Type B pancreatic cell (in vitro differentiated cells): ENCODE measurements at regions not wholly inside any gene's neighbourhood (a gene's known extent, or its start where the extent isn't known, plus 50 kb on each side); places are given as distances from the start of the nearest gene placed in this dataset.

Experiments used
- DNase-seq: peaks from one replicate; pipeline ENCODE4 v3.0.0; 2021; ENCODE audit warnings: mixed read lengths; ENCODE audit not compliant: unreplicated experiment; ENCODE audit errors: extremely low spot score
- H3K27ac Mint-ChIP-seq: 2 replicates; pipeline ENCODE4 v1.8.0; 2021; ENCODE audit warnings: mild to moderate bottlenecking, mixed read lengths
- H3K27me3 Mint-ChIP-seq: 2 replicates; pipeline ENCODE4 v1.8.0; 2021; ENCODE audit warnings: mixed read lengths
- H3K36me3 Mint-ChIP-seq: 2 replicates; pipeline ENCODE4 v1.8.0; 2021; ENCODE audit warnings: mixed read lengths
- H3K4me1 Mint-ChIP-seq: one replicate; pipeline ENCODE4 v1.8.0; 2021; ENCODE audit warnings: mixed read lengths; ENCODE audit not compliant: unreplicated experiment
- H3K4me3 Mint-ChIP-seq: 2 replicates; pipeline ENCODE4 v1.8.0; 2021; ENCODE audit warnings: mild to moderate bottlenecking, mixed read lengths
- H3K9me3 Mint-ChIP-seq: 2 replicates; pipeline ENCODE4 v1.8.0; 2021; ENCODE audit warnings: mixed read lengths
- CTCF ChIP-seq: fragments of 200-600 bp; sonication (generic); conservative IDR thresholded peaks from 2 replicates; pipeline ENCODE4 v1.5.0; 2021; ENCODE audit warnings: antibody characterized with exemption, mild to moderate bottlenecking

DNA sequence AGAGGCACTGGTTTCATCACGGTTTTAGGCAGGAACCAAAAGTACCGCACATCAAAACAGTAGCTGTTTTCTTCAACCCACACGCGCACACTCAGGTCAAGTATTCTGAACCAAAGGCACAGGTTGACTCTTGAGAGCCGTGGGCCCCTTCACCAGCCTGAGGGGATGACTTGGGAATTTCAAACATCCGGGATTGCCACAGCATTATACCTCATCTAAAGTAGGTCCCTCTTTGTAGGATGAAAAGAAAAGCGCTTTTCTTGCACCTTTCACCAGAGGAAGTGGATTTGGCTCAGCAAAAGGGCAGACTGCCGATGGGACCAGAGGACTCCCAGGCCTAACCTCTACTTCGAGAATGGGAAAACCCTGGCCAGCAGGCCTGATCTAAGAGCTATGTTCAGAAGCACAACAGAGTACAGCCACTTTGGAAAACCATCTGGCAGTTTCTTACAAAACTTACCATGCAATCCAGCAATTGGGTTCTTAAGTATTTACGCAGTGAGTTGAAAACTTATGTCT, 88.2 kb upstream of the PROK2 start:
- H3K27me3 Mint-ChIP-seq, result no peaks in the 10 kb centered on the region
- TF ChIP-seq CTCF, result no peak
- H3K27ac Mint-ChIP-seq, result no peak overlapping the region
- no peak overlapping the region for H3K4me3 Mint-ChIP-seq
- peaks cover 26% of the 10 kb centered on the region for H3K4me1 Mint-ChIP-seq
- DNase-seq, result no peak
- H3K9me3 Mint-ChIP-seq, result no peaks in the 10 kb centered on the region
- H3K36me3 Mint-ChIP-seq, result no peaks in the 10 kb centered on the region

- Mint-ChIP-seq H3K27ac (no peak overlapping the region), H3K9me3 (no peaks in the 10 kb centered on the region), H3K4me3 (peak overlapping the region; percentile 34), H3K36me3 (no peaks in the 10 kb centered on the region), H3K4me1 (peaks cover 21% of the 10 kb centered on the region), H3K27me3 (no peaks in the 10 kb centered on the region)
- DNase-seq, result no peak
- TF ChIP-seq CTCF, result no peak
Observed at GRCh38 chr3:71872256-71872655, 87.3 kb upstream of the PROK2 start.

- no peaks in the 10 kb centered on the region for H3K36me3 Mint-ChIP-seq
- H3K27ac Mint-ChIP-seq, result no peak overlapping the region
- H3K27me3 Mint-ChIP-seq, result no peaks in the 10 kb centered on the region
- DNase-seq, result no peak
- no peak overlapping the region for H3K4me3 Mint-ChIP-seq
- peaks cover 11% of the 10 kb centered on the region for H3K4me1 Mint-ChIP-seq
- no peaks in the 10 kb centered on the region for H3K9me3 Mint-ChIP-seq
- TF ChIP-seq CTCF, result no peak
Observed at GRCh38 chr3:71870966-71871512, 86.1 kb upstream of the PROK2 start.

GRCh38 chr3:71868876-71869275, 83.9 kb upstream of the PROK2 start:
- Mint-ChIP-seq H3K27ac (no peak overlapping the region), H3K27me3 (no peaks in the 10 kb centered on the region), H3K9me3 (no peaks in the 10 kb centered on the region), H3K4me1 (peaks cover 8% of the 10 kb centered on the region), H3K36me3 (no peaks in the 10 kb centered on the region), H3K4me3 (no peak overlapping the region)
- no peak for DNase-seq
- TF ChIP-seq CTCF, result no peak

DNA sequence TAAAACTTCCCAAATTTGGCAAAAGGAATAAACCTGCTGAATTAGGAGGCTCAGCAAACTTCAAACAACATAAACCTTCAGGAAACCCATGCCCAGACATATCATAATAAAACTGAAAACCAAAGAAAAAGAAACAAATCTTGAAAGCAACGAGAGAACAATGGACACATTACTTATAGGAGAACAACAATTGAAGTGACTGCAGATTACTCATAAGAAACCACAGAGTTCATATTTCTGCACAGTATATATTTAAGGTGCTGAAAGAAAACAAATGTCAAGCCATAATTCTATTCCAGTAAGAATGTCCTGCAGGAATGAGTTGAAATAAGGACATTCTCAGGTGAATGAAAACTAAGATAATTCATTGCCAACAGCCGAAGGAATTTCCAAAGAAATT, 80.8 kb upstream of the PROK2 start:
- Mint-ChIP-seq H3K4me1 (peaks cover 12% of the 10 kb centered on the region), H3K4me3 (no peak overlapping the region), H3K27me3 (peaks cover 3% of the 10 kb centered on the region), H3K36me3 (no peaks in the 10 kb centered on the region), H3K27ac (no peak overlapping the region), H3K9me3 (no peaks in the 10 kb centered on the region)
- no peak for DNase-seq
- no peak for TF ChIP-seq CTCF
